NCI-H2196 (cell line): ENCODE measurements at regions not wholly inside any gene's neighbourhood (a gene's known extent, or its start where the extent isn't known, plus 50 kb on each side); places are given as distances from the start of the nearest gene placed in this dataset.

ENCODE experiments used
- DNase-seq: peaks from one replicate; lab custom pipeline; 2025; ENCODE audit not compliant: unreplicated experiment; lab: John Stamatoyannopoulos, UW

DNA sequence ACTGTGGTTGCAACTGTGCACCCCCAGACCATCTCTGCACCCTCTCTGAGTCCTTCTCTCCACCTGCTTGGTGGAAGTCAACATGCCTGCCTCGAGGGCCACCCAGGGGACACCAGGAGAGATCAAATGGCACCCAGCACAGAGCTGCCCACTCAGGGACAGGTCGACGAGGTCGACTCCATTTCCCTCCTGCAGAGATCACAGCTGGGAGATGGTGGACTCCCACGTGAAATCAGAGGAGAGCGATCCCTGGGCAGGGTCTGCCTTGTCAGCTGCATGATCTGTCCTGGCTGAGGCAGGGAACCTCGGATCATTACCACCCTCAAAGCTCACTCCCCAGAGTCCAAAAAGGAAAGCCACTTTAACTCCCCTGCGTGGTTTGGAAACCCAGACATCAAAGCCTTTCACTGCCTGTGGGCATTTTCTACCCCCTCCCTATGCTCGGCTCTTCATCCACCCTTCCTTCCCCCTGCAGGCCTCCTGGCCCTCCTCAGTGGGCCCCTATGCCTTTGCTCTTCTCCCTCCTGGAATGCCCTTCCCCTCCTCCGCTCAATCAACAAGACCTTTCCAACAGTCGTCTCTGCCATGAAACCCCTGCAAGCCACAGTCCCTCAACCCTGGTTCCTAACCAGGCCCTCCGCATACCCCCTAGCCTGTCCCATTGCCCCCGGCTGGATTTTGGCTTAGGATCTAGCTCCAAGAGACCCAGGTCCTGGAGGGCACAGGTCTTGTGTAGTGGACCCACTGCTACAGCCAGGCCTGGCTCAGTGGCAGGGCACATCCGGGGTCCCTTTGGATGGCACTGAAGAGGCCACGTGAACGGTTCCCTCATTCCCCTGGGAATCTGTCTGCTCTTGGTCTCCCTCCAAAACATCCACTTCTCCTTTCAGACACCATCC, 103.8 kb upstream of the RPL38 start:
- DNase-seq: no peak

DNA sequence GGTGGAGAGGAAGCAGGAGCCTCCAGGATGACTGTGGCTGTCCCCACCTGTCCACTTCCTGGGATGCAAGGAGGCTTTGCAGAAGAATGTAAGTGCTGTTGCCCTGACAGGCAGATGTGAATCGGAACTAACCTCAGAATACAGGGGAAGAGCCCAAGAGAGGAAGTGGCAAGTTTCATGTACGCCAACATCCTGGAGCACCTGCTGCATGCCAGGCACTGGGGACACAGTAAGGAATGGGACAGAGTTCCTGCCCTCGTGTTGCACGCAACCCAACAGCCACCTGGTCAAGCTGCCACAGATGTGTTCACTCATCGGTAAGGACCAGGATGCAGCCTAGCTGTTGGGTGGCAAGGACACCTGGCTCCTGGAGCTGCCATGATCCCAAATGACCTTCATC, 98.6 kb upstream of the RPL38 start:
- no peak for DNase-seq

DNA sequence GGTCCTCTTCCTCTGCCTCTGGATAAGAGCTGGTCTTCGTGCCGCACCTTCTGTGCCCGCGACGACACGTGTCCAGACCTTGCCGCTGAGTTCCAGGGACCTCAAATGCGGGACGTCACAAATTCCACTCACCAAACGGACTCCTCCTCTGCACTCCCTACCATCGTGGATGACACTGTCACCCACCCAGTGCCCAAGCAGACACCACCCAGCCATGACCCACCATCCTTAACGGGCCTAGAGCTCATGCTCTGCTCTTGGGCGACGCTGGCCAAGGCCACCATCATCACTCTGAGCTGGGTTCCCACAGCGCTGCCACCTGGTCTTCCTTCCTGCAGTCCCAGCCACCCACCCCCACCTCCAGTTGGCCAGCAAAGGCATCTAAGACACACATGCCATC, 96.4 kb upstream of the RPL38 start:
- no peak for DNase-seq

DNA sequence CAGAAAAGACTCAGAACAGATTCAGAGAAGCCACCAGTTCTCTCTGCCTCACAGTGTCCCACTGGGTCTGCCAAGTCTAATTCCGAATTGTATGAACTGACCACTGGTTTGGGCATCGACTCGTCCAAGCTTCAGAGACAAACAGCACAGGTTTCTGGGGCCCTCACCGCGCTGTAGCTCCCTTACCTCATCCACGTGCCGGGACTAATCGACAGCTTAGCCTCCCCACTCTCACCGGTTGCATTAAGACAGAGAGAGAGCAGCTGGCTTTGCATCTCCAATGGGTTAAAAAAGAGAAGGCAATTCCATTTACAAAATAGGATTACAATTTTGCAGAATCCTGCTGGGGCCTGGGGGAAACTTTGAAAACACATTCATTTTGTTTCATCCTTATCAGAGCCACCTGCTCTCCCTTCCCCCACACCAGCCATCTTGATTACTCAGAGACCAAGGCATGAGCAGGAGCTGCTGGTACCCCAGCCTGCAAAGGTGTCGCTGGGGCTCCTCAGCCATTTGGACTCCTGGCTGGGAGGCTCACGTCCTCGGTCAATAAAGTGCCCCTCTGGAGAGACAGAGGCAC, 95.3 kb upstream of the RPL38 start:
- DNase-seq: no peak

DNA sequence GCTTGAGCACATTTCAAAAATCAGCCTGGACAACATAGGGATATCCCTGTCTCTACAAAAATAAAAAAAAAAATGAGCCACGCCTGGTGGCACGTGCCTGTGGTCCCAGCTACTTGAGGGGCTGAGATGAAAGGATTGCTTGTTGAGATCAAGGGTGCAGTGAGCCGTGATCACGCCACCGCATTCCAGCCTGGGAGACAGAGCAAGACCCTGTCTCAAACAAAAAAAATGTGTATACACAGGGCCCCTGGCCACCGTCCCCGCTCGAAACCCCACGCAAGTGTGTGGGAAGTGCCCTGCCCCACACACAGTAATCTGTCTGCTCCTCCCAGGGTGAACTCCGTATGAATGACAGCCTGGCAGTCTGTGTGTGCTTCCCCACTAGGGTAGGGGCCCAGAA, 93.0 kb upstream of the RPL38 start:
- DNase-seq: no peak

DNA sequence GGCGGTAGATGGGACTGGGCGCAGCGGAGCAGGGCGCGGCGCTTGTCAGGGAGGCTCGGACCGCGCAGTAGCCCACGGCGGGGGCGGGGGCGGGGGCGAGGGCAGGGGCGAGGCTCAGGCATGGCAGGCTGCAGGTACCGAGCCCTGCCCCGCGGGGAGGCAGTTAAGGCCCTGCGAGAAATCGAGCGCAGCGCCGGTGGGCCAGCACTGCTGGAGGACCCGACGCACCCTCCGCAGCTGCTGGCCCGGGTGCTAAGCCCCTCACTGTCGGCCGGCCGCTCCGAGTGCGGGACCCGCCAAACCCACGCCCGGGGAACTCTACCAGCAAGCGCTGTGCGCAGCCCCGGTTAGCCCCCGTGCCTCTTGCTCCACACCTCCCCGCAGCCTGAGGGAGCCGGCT, 90.2 kb upstream of the RPL38 start:
- DNase-seq: no peak

DNA sequence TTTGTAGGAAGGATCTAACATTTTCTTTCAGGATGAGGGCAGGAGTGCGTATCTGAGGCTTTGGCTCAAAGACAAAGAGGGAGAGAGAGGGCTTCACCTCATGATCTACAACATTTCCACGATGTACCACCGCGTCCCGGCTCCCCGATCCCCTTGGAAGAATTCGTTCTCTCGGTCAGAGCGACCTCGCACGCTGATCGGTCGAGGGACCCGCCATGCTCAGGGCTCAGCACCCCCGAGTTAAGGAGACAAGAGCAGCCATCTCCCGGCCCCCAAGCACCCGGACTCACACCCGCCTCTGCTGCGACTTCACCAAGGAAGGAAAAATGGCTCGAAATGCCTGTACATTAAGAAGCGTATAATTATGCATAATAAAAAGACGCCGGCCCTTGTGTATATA, 89.5 kb upstream of the RPL38 start:
- DNase-seq: no peak

DNA sequence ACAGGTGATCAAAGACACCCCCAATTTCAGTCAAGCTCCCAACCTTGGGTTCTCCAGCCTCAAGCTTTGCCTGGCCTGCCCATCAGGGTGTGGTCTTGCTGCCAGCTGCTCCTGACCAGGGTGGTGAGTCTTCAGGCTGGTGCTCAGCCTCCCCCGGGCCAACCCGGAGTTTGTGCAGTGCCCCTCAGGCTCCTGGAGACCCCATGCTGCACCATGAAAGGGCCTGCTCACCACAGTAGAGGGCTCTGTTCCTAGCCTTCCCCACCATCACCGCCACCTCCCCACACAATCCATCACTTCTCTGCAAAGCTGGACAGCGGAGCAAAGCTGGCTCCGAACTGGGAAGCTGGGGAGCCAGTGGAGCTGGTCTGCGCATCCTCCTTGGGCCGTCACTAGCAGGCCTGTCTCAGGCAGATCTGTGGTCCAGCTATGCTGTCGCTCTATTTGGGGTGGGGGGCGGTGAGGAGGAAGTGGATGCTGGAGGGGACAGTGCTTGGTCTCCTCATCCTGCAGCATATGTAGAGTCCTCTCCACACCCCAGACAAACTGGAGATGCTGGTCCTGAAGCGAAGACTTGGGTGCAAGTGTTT, 88.5 kb upstream of the RPL38 start:
- no peak for DNase-seq

DNA sequence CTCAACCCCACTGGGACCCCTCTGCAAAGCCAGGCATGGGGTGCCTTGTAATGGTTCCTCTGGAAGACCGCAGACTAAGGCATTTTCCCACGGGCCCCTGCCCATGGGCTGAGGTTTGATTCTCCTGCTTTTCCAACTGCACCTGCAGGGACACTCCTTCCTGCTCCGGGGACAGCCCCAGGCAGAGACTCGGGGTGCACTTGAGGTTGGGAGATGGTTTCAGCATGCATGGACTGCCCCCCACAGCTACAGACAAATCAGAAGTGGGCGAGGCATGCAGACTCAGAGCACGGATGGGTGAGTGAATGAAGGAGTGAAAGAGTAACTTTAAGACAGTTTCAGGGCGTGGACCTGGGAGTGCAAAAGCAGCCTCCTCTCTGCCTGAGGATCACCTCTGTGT, 87.9 kb upstream of the RPL38 start:
- DNase-seq: no peak

DNA sequence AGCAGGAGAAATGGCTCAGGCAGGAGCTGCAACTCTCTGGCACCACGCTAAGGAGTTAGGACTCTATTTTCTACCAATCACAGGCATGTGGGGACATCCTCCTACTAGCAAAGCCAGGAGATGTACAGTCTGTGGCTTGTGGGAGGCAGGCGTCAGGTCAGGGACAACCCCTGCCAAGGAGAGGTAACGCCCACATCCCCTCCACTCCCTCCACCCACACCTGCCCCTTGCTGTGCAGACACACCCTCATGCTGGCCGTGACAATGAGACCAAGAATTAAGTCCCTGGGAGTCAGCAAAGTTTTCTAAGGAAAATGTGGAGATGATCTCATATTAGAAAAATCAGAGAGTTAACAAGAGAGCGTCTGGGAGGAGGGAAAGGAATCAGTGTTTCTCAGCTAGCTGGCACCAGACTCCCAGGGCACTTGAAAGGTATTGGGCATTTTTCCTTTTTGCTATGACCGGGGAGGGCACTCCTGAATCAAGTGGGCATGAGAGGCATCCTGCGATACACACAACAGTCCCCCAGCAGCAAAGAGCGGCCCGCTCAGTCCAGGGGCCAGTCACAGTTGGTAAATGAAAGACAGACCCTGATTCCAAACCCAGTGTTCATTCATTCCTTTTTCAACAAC, 87.3 kb upstream of the RPL38 start:
- no peak for DNase-seq

DNA sequence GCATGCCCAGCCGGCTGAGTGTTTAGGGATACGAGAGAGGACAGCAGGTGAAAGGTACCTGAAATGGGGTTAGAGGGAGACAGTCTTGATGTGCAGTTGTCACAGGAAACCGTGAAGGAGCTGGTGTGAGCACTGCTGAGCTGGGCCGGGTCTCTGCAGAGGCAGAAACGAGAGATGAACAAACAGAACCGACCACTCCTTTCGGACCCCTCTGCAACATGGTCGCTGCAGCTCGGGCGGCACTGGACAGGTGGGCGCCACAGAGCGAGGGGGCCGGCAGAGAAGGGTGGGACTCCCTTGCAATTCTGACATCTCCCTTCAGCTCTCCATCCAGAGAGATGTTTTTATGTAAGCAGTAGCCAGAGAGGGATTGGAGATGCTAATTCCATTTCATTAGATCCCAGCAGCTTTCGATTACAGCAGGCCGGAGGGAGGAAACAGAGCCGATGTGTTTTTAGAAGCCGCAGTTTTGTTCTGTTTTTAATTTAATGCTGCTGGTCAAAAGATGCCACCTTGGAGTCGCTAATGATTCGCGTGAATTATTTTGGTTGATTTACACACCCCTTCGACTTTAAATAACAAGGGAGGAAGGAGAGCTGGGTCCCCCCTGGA, 86.3 kb upstream of the RPL38 start:
- no peak for DNase-seq

DNA sequence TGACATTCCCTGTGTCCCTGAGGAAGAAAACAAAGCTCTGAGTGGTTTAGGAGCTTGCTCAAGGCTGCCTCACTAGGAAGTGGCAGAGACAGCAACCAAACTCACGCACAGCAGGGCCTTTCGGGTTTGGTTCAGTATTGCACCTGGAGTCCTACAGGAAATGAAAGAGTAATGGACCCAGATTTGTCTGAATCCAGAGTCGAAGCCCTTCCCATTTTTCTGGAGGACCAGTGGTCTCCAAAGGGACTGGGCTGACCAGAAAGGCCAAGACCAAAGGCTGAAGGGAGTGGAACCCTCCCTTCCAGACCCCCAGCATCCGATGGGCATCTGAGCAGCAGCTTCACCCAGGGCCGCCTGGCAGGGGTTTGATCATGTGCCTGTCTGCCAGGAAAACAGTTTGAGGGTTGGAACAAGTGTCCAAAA, 85.5 kb upstream of the RPL38 start:
- DNase-seq: no peak

DNA sequence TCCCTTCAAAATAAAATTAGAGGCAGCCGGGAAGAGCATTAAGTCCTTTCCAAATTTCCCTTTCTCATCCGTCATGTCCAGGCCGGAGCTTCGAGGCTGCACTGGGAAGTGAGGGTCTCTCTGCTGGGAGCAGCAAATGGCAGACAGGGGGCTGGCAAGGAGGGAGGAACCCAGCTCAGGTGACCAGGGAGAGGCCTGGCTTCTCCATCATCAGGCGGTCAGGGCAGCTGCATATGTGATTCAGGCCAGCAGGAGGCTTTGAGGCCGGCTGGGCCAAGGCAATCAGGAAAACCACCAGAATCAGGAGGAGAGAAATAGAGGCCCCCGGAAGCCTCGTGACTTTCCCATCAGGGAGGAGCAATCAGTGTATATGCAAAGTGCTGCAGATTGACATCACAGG, 85.0 kb upstream of the RPL38 start:
- no peak for DNase-seq

DNA sequence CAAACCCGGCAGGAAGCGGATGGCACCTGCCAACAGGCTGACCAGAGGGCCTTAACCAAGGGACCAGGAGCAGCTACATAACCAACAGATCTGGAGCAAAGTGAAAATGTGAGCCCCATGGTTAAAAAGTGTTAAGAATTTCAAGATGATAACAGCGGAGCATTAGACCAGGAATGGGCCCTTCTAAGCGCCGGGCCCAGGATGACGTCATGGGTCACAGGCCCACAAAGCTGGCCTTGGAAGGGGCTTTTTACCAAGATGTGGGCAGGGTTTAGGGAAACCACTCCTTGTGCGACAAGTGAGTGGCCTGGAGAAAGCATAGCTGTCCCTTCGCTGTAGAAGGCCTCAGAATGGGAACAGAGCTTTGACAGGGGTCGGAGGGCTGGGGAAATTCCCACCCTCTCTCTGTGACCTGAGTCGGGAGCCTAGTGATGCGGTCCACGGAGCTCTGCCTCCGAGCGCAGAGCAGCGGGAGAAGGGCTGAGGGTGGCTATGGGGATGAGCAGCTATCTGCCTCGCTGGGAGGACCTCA, 84.4 kb upstream of the RPL38 start:
- DNase-seq: no peak

DNA sequence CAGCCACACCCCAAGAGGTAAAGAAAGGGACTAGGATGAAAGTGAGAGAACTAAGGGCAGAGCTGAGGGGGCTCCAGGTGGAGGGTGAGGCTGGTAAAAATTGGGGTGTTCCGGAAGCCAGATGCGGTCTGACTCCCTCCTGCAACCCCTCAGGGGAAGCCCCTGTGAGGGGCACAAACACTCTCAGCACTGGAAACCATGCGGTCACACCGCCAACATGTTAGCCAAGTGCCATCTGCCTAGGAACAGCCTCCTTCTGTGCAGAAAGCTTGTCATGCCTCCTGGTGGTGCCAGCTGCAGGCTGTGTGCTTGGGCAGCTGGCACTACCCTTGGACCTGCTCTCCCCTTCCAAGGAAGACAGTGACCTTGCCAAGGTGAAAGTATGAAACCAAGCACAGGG, 83.5 kb upstream of the RPL38 start:
- DNase-seq: peak; percentile 9

DNA sequence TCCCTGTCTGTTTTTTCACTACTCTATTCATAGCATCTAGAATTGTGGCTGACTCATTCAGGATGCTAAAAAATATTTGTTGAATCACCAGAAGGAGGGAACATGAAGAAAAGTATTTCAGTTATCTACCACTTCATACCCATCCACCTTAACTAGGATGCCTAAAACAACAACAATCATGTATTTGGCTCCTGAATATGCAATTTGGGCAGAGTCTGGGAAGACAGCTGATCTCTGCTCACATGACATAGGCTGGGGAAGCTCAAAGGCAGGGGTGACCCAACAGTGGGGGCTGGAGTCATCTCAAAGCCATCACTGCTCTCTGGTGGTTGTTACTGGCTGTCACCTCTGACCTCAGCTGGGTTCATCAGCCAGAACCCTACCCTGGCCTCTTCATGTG, 80.1 kb upstream of the RPL38 start:
- no peak for DNase-seq

DNA sequence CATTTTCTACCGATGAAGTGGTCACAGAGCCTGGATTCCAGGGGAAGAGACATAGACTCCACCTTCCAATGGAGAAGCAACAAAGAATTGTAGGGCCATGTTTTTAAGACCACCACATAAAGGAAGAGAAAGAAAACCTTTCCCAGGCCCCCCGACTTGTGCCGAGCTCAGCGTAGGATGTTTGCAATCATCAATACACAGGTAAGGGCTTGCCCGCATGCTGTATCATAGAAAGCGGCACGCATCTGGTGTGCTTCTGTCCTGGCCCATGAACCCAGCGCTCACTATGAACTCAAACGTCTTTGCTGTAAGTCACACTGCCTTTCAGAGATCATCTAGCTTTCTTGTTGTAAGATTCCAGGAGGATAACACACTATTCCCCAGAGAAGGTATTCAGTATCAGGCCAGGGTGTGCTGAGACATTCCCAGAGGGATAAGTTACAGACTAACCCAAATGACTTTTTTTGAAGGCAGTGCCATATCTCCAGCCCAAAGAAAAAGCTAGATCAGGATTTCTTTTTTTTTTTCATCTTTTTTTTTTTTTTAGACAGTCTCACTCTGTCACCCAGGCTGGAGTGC, 79.5 kb upstream of the RPL38 start:
- no peak for DNase-seq

DNA sequence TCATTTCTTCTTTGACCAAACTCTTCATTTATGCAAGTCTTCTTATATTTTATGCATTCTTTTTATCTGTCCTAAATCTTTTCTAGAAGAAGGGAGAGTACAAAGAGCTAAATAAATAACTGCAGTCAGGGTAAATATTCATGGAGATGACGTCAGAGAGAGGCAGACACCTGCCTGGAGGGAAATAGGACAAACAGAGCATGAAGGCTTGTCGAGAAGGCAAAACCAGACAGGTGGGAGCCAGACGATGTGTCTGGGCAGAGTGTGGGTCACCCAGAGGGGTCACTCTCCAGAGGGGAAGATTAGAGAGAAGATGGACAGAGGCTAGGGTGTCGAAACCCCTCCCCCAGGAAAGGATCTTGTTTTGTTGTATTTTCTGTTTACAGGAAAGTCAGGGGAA, 78.3 kb upstream of the RPL38 start:
- DNase-seq: peak; percentile 49

DNA sequence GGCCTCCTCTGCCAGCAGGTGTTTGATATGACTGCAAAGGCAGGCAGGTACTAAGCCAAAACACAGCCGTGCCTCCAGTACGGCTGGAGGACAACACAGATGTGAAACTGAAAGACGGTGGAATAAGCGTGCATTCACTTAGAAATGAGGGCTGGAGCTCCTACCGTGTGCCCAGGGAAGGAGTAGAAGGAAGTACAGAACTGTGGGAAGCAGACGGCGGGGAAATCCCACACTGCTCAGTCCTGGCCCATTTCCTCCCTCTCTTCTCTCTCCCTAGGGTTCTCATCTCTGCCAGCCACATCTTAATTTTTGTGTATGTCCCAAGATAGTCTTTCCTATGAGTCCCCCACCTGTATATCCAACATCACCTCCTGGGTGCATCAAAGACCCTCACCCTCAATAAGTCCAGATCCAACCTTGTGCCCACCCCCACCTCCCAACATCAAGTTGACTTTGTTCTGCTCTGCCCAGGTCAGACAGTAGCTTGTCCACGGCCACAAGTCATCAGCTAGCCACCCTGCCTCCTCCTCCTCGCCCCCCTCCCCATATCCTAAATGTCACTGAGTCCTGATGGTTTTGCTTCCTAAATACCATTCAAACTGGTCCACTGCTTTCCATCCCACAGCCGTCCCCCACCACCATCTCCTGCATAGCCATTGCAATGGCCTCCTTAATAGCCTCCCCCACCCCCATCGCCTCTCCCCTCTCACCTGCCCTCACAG, 77.1 kb upstream of the RPL38 start:
- DNase-seq: no peak

DNA sequence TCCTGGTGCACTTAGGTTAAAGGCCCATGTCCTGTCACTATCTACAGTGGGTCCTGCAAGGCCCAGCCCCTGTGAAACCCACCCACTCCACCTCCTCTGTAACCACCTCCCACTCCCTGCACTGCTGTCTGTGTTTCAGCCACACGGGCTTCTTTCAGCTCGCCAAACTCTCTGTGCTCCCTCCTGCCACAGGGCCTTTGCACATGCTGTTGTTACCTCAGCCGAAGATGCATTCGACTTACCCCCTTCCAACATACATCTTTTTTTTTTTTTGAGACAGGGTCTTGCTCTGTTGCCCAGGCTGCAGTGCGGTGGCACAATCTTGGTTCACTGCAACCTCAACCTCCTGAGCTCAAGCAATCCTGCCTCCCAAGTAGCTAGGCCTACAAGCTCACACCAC, 76.5 kb upstream of the RPL38 start:
- no peak for DNase-seq
